Brain microvascular endothelial cell (primary cell): ENCODE measurements at regions not wholly inside any gene's neighbourhood (a gene's known extent, or its start where the extent isn't known, plus 50 kb on each side); places are given as distances from the start of the nearest gene placed in this dataset.
A peak's percentile ranks its signal among the peaks of the same experiment; 100 is the strongest.

Source experiments
- DNase-seq: peaks from one replicate; pipeline ENCODE4 v3.0.0-alpha.2; 2020
- H3K27ac ChIP-seq: fragments of 250-450 bp; sonication (Bioruptor Pico); 2 replicates; pipeline ENCODE4 v1.5.1; 2020; ENCODE audit warnings: mild to moderate bottlenecking, moderate library complexity
- H3K27me3 ChIP-seq: fragments of 250-450 bp; sonication (Bioruptor Pico); replicated peaks from 2 replicates; pipeline ENCODE4 v1.5.1; 2020; ENCODE audit warnings: mild to moderate bottlenecking
- H3K36me3 ChIP-seq: fragments of 250-450 bp; sonication (Bioruptor Pico); replicated peaks from 2 replicates; pipeline ENCODE4 v1.5.1; 2020; ENCODE audit warnings: mild to moderate bottlenecking
- H3K4me3 ChIP-seq: 2 replicates; pipeline ENCODE4 v1.5.1; 2011; ENCODE audit warnings: low read depth, mild to moderate bottlenecking, control low read depth, low read length, moderate library complexity
- CTCF ChIP-seq: IDR thresholded peaks from 2 replicates; pipeline ENCODE4 v1.5.1; 2011; ENCODE audit warnings: low read depth, mild to moderate bottlenecking, moderate library complexity, low read length, control low read depth, inconsistent platforms; ENCODE audit errors: missing control alignments
- in situ Hi-C: cut with HindIII; loops from 2 replicates; pipeline ENCODE4 v1.10.0; 2017; ENCODE audit warnings: low sequenced_read_pairs, low pct_ligation_motif_present

GRCh38 chr1:94693435-94693834 is 126.7 kb upstream of the SLC44A3 start:
- in situ Hi-C loops = no loop called here
- Histone ChIP-seq H3K36me3 (no peaks in the 10 kb centered on the region), H3K27ac (no peak overlapping the region), H3K4me3 (no peak overlapping the region), H3K27me3 (no peaks in the 10 kb centered on the region)
- TF ChIP-seq CTCF = no peak
- no peak for DNase-seq

- in situ Hi-C loops = no loop called here
- H3K27me3 ChIP-seq = no peaks in the 10 kb centered on the region
Observed at GRCh38 chr1:94693029-94693428, 127.1 kb upstream of the SLC44A3 start.

GRCh38 chr1:94688646-94689045 is 131.5 kb upstream of the SLC44A3 start:
- DNase-seq = no peak
- H3K27ac ChIP-seq = no peak overlapping the region
- no peaks in the 10 kb centered on the region for H3K27me3 ChIP-seq
- no peaks in the 10 kb centered on the region for H3K36me3 ChIP-seq
- in situ Hi-C loops = no loop called here
- no peak for TF ChIP-seq CTCF
- H3K4me3 ChIP-seq = no peak overlapping the region

More at GRCh38 chr1:94693029-94693428, 127.1 kb upstream of the SLC44A3 start:
- Histone ChIP-seq H3K36me3 (no peaks in the 10 kb centered on the region), H3K4me3 (no peak overlapping the region), H3K27ac (no peak overlapping the region)
- peak; percentile 45 for TF ChIP-seq CTCF
- DNase-seq = no peak

GRCh38 chr1:94686882-94687281 is 133.3 kb upstream of the SLC44A3 start:
- Histone ChIP-seq H3K27ac (no peak overlapping the region), H3K36me3 (no peaks in the 10 kb centered on the region), H3K4me3 (no peak overlapping the region), H3K27me3 (no peaks in the 10 kb centered on the region)
- no peak for TF ChIP-seq CTCF
- in situ Hi-C loops = no loop called here
- no peak for DNase-seq

GRCh38 chr1:94684690-94685250 is 135.4 kb upstream of the SLC44A3 start:
- no peak for TF ChIP-seq CTCF
- Histone ChIP-seq H3K4me3 (no peak overlapping the region), H3K36me3 (no peaks in the 10 kb centered on the region), H3K27me3 (no peaks in the 10 kb centered on the region), H3K27ac (no peak overlapping the region)
- DNase-seq = no peak
- in situ Hi-C loops = no loop called here

GRCh38 chr1:94683886-94684285 is 136.3 kb upstream of the SLC44A3 start:
- no peak overlapping the region for H3K27ac ChIP-seq

More at GRCh38 chr1:94683886-94684285, 136.3 kb upstream of the SLC44A3 start:
- in situ Hi-C loops = no loop called here
- DNase-seq = no peak
- Histone ChIP-seq H3K4me3 (no peak overlapping the region), H3K27me3 (no peaks in the 10 kb centered on the region), H3K36me3 (no peaks in the 10 kb centered on the region)
- no peak for TF ChIP-seq CTCF
